ENCODE measurements at regions not wholly inside any gene's neighbourhood (a gene's known extent, or its start where the extent isn't known, plus 50 kb on each side); places are given as distances from the start of the nearest gene placed in this dataset.

GRCh38 chr13:97117388-97117910 is 104.7 kb upstream of the MBNL2 start:
- ChIA-PET CTCF (no interaction called here), POLR2A (no interaction called here)
- Histone ChIP-seq H3K36me3 (ENCODE audit: control insufficient read depth in 4 of 4, insufficient read depth in 4 of 4, low read length in 3 of 4) (no peaks in the 10 kb centered on the region), H3K4me3 (ENCODE audit: control insufficient read depth in 1 of 7, extremely low read depth in 1 of 7, insufficient read depth in 4 of 7, low read depth in 2 of 7, low read length in 6 of 7) (no peak overlapping the region), H3K27ac (ENCODE audit: insufficient read depth in 1 of 2, low read depth in 1 of 2, low read length in 2 of 2, poor library complexity in 1 of 2, severe bottlenecking in 2 of 2) (no peak overlapping the region), H3K4me1 (ENCODE audit: control extremely low read depth in 1 of 4, control insufficient read depth in 4 of 4, insufficient read depth in 4 of 4, low read length in 3 of 4) (no peaks in the 10 kb centered on the region), H3K27me3 (replicated peaks in 2 of 5; ENCODE audit: control insufficient read depth in 4 of 5, insufficient read depth in 5 of 5, low read length in 4 of 5) (peaks cover 2 to 53% (median 22%) of the 10 kb centered on the region in 5 experiments), H3K9me3 (ENCODE audit: control extremely low read depth in 1 of 5, control insufficient read depth in 4 of 5, insufficient read depth in 2 of 5, low read depth in 1 of 5, low read length in 4 of 5) (no peaks in the 10 kb centered on the region)
- WGBS (ENCODE audit: insufficient coverage), result 97% methylated on average over 4 of the region's 5 CpGs
- no peak for DNase-seq

GRCh38 chr13:97119943-97120342 is 102.2 kb upstream of the MBNL2 start:
- Histone ChIP-seq H3K9me3 (ENCODE audit: control extremely low read depth in 1 of 5, control insufficient read depth in 4 of 5, insufficient read depth in 2 of 5, low read depth in 1 of 5, low read length in 4 of 5) (no peaks in the 10 kb centered on the region), H3K4me3 (ENCODE audit: control insufficient read depth in 1 of 7, extremely low read depth in 1 of 7, insufficient read depth in 4 of 7, low read depth in 2 of 7, low read length in 6 of 7) (no peak overlapping the region), H3K4me1 (ENCODE audit: control extremely low read depth in 1 of 4, control insufficient read depth in 4 of 4, insufficient read depth in 4 of 4, low read length in 3 of 4) (no peaks in the 10 kb centered on the region), H3K36me3 (ENCODE audit: control insufficient read depth in 4 of 4, insufficient read depth in 4 of 4, low read length in 3 of 4) (no peaks in the 10 kb centered on the region), H3K27ac (ENCODE audit: insufficient read depth in 1 of 2, low read depth in 1 of 2, low read length in 2 of 2, poor library complexity in 1 of 2, severe bottlenecking in 2 of 2) (no peak overlapping the region), H3K27me3 (replicated peaks in 2 of 5; ENCODE audit: control insufficient read depth in 4 of 5, insufficient read depth in 5 of 5, low read length in 4 of 5) (peaks cover 2 to 32% (median 17%) of the 10 kb centered on the region in 5 experiments)
- DNase-seq, result no peak
- ChIA-PET CTCF (interaction anchor here (0.5 to 1.0 kb wide), 2 partner anchors 9 to 239 kb away, joined by 3 read pairs; no protein-coding TSS in a partner anchor), POLR2A (no interaction called here)
- WGBS (ENCODE audit: insufficient coverage), result 91% methylated on average over 1 of the region's 3 CpGs

GRCh38 chr13:97120346-97120745 is 101.8 kb upstream of the MBNL2 start:
- DNase-seq, result no peak
- ChIA-PET CTCF (interaction anchor here (1.0 kb wide), 1 partner anchor 9 kb away, joined by 3 read pairs; no protein-coding TSS in a partner anchor), POLR2A (no interaction called here)
- no peaks in the 10 kb centered on the region for H3K9me3 ChIP-seq (ENCODE audit: control extremely low read depth in 1 of 5, control insufficient read depth in 4 of 5, insufficient read depth in 2 of 5, low read depth in 1 of 5, low read length in 4 of 5)
- no peaks in the 10 kb centered on the region for H3K36me3 ChIP-seq (ENCODE audit: control insufficient read depth in 4 of 4, insufficient read depth in 4 of 4, low read length in 3 of 4)
- no peak overlapping the region for H3K27ac ChIP-seq (ENCODE audit: insufficient read depth in 1 of 2, low read depth in 1 of 2, low read length in 2 of 2, poor library complexity in 1 of 2, severe bottlenecking in 2 of 2)
- 85% methylated on average over 2 of the region's 2 CpGs for WGBS (ENCODE audit: insufficient coverage)
- H3K4me1 ChIP-seq (ENCODE audit: control extremely low read depth in 1 of 4, control insufficient read depth in 4 of 4, insufficient read depth in 4 of 4, low read length in 3 of 4), result no peaks in the 10 kb centered on the region
- peaks cover under 1 to 28% (median 17%) of the 10 kb centered on the region in 5 experiments for H3K27me3 ChIP-seq (replicated peaks in 2 of 5; ENCODE audit: control insufficient read depth in 4 of 5, insufficient read depth in 5 of 5, low read length in 4 of 5)
- H3K4me3 ChIP-seq (ENCODE audit: control insufficient read depth in 1 of 7, extremely low read depth in 1 of 7, insufficient read depth in 4 of 7, low read depth in 2 of 7, low read length in 6 of 7), result no peak overlapping the region

GRCh38 chr13:97120976-97121375 is 101.2 kb upstream of the MBNL2 start:
- 100% methylated on average over 1 of the region's 1 CpG for WGBS (ENCODE audit: insufficient coverage)
- no peak overlapping the region for H3K4me3 ChIP-seq (ENCODE audit: control insufficient read depth in 1 of 7, extremely low read depth in 1 of 7, insufficient read depth in 4 of 7, low read depth in 2 of 7, low read length in 6 of 7)
- no peak overlapping the region for H3K27ac ChIP-seq (ENCODE audit: insufficient read depth in 1 of 2, low read depth in 1 of 2, low read length in 2 of 2, poor library complexity in 1 of 2, severe bottlenecking in 2 of 2)
- H3K36me3 ChIP-seq (ENCODE audit: control insufficient read depth in 4 of 4, insufficient read depth in 4 of 4, low read length in 3 of 4), result no peaks in the 10 kb centered on the region
- DNase-seq, result no peak
- peaks cover 0 to 25% (median 16%) of the 10 kb centered on the region in 5 experiments for H3K27me3 ChIP-seq (replicated peaks in 2 of 5; ENCODE audit: control insufficient read depth in 4 of 5, insufficient read depth in 5 of 5, low read length in 4 of 5)
- ChIA-PET POLR2A (no interaction called here), CTCF (interaction anchor here (1.0 kb wide), 1 partner anchor 8 kb away, joined by 3 read pairs; no protein-coding TSS in a partner anchor)
- no peaks in the 10 kb centered on the region for H3K4me1 ChIP-seq (ENCODE audit: control extremely low read depth in 1 of 4, control insufficient read depth in 4 of 4, insufficient read depth in 4 of 4, low read length in 3 of 4)
- H3K9me3 ChIP-seq (ENCODE audit: control extremely low read depth in 1 of 5, control insufficient read depth in 4 of 5, insufficient read depth in 2 of 5, low read depth in 1 of 5, low read length in 4 of 5), result no peaks in the 10 kb centered on the region

- POLR2A ChIA-PET, result no interaction called here
- CTCF ChIA-PET, result no interaction called here
- Histone ChIP-seq H3K4me3 (ENCODE audit: control insufficient read depth in 1 of 7, extremely low read depth in 1 of 7, insufficient read depth in 4 of 7, low read depth in 2 of 7, low read length in 6 of 7) (no peak overlapping the region), H3K27ac (ENCODE audit: insufficient read depth in 1 of 2, low read depth in 1 of 2, low read length in 2 of 2, poor library complexity in 1 of 2, severe bottlenecking in 2 of 2) (no peak overlapping the region), H3K4me1 (ENCODE audit: control extremely low read depth in 1 of 4, control insufficient read depth in 4 of 4, insufficient read depth in 4 of 4, low read length in 3 of 4) (no peaks in the 10 kb centered on the region), H3K27me3 (replicated peaks in 2 of 5; ENCODE audit: control insufficient read depth in 4 of 5, insufficient read depth in 5 of 5, low read length in 4 of 5) (peaks cover 0 to 21% (median 13%) of the 10 kb centered on the region in 5 experiments), H3K9me3 (ENCODE audit: control extremely low read depth in 1 of 5, control insufficient read depth in 4 of 5, insufficient read depth in 2 of 5, low read depth in 1 of 5, low read length in 4 of 5) (no peaks in the 10 kb centered on the region), H3K36me3 (ENCODE audit: control insufficient read depth in 4 of 4, insufficient read depth in 4 of 4, low read length in 3 of 4) (no peaks in the 10 kb centered on the region)
- no peak for DNase-seq
Measured at GRCh38 chr13:97121894-97122293, 100.2 kb upstream of the MBNL2 start.

GRCh38 chr13:97122381-97122996 is 99.6 kb upstream of the MBNL2 start:
- ChIA-PET CTCF (no interaction called here), POLR2A (no interaction called here)
- no peak for DNase-seq
- Histone ChIP-seq H3K4me3 (ENCODE audit: control insufficient read depth in 1 of 7, extremely low read depth in 1 of 7, insufficient read depth in 4 of 7, low read depth in 2 of 7, low read length in 6 of 7) (no peak overlapping the region), H3K4me1 (ENCODE audit: control extremely low read depth in 1 of 4, control insufficient read depth in 4 of 4, insufficient read depth in 4 of 4, low read length in 3 of 4) (no peaks in the 10 kb centered on the region), H3K27ac (ENCODE audit: insufficient read depth in 1 of 2, low read depth in 1 of 2, low read length in 2 of 2, poor library complexity in 1 of 2, severe bottlenecking in 2 of 2) (no peak overlapping the region), H3K9me3 (ENCODE audit: control extremely low read depth in 1 of 5, control insufficient read depth in 4 of 5, insufficient read depth in 2 of 5, low read depth in 1 of 5, low read length in 4 of 5) (no peaks in the 10 kb centered on the region), H3K36me3 (ENCODE audit: control insufficient read depth in 4 of 4, insufficient read depth in 4 of 4, low read length in 3 of 4) (no peaks in the 10 kb centered on the region), H3K27me3 (replicated peaks in 2 of 5; ENCODE audit: control insufficient read depth in 4 of 5, insufficient read depth in 5 of 5, low read length in 4 of 5) (peaks cover 0 to 20% (median 13%) of the 10 kb centered on the region in 5 experiments)
- WGBS (ENCODE audit: insufficient coverage), result 92% methylated on average over 4 of the region's 4 CpGs

- Histone ChIP-seq H3K36me3 (ENCODE audit: control insufficient read depth in 4 of 4, insufficient read depth in 4 of 4, low read length in 3 of 4) (no peaks in the 10 kb centered on the region), H3K9me3 (ENCODE audit: control extremely low read depth in 1 of 5, control insufficient read depth in 4 of 5, insufficient read depth in 2 of 5, low read depth in 1 of 5, low read length in 4 of 5) (no peaks in the 10 kb centered on the region), H3K4me3 (ENCODE audit: control insufficient read depth in 1 of 7, extremely low read depth in 1 of 7, insufficient read depth in 4 of 7, low read depth in 2 of 7, low read length in 6 of 7) (no peak overlapping the region), H3K27me3 (replicated peaks in 2 of 5; ENCODE audit: control insufficient read depth in 4 of 5, insufficient read depth in 5 of 5, low read length in 4 of 5) (peaks cover 0 to 20% (median 10%) of the 10 kb centered on the region in 5 experiments), H3K27ac (ENCODE audit: insufficient read depth in 1 of 2, low read depth in 1 of 2, low read length in 2 of 2, poor library complexity in 1 of 2, severe bottlenecking in 2 of 2) (no peak overlapping the region), H3K4me1 (ENCODE audit: control extremely low read depth in 1 of 4, control insufficient read depth in 4 of 4, insufficient read depth in 4 of 4, low read length in 3 of 4) (no peaks in the 10 kb centered on the region)
- ChIA-PET CTCF (interaction anchor here (2.1 kb wide), 1 partner anchor 14 kb away, joined by 5 read pairs; no protein-coding TSS in a partner anchor), POLR2A (no interaction called here)
- DNase-seq, result no peak
- 100% methylated on average over 1 of the region's 4 CpGs for WGBS (ENCODE audit: insufficient coverage)
Measured at GRCh38 chr13:97124206-97124605, 97.9 kb upstream of the MBNL2 start.
